Thymus (tissue), 11 donors: ENCODE measurements at regions not wholly inside any gene's neighbourhood (a gene's known extent, or its start where the extent isn't known, plus 50 kb on each side); places are given as distances from the start of the nearest gene placed in this dataset.

Source experiments
- DNase-seq, 9 donors: peaks; one replicate each; pipeline ENCODE4 v3.0.0-alpha.2; 2013; ENCODE audit warnings: low spot score in 9 of 9, low read depth in 6 of 9, missing footprints in 1 of 9
- H3K27ac ChIP-seq, 2 donors: one replicate each; pipeline ENCODE4 v1.5.1; 2013; ENCODE audit warnings: control low read depth in 1 of 2, low read depth in 1 of 2, low read length in 1 of 2, mild to moderate bottlenecking in 1 of 2, moderate library complexity in 1 of 2
- H3K27me3 ChIP-seq, 2 donors: one replicate each; pipeline ENCODE4 v1.5.1; 2013; ENCODE audit warnings: low read length in 1 of 2; ENCODE audit not compliant: control insufficient read depth in 2 of 2, insufficient read depth in 1 of 2
- H3K36me3 ChIP-seq, 2 donors: one replicate each; pipeline ENCODE4 v1.5.1; 2013; ENCODE audit warnings: low read length in 1 of 2, mild to moderate bottlenecking in 1 of 2, moderate library complexity in 1 of 2; ENCODE audit not compliant: control insufficient read depth in 2 of 2, insufficient read depth in 2 of 2
- H3K4me1 ChIP-seq, 2 donors: one replicate each; pipeline ENCODE4 v1.5.1; 2013; ENCODE audit warnings: low read length in 2 of 2; ENCODE audit not compliant: control insufficient read depth in 2 of 2, insufficient read depth in 2 of 2
- H3K4me3 ChIP-seq, 2 donors: one replicate each; pipeline ENCODE4 v1.5.1; 2013; ENCODE audit warnings: low read length in 2 of 2, control low read depth in 1 of 2, mild to moderate bottlenecking in 1 of 2
- H3K9me3 ChIP-seq, 2 donors: one replicate each; pipeline ENCODE4 v1.5.1; 2013; ENCODE audit warnings: low read length in 1 of 2, mild to moderate bottlenecking in 1 of 2; ENCODE audit not compliant: control insufficient read depth in 2 of 2, insufficient read depth in 1 of 2
- WGBS: extraction: QIAGEN DNeasy Blood & Tissue Kit; methylation state at CpG from one replicate; pipeline ENCODE4 v1.1.7; 2013; 5-methylcytosine and 5-hydroxymethylcytosine counted together
- donor health status: healthy.

DNA sequence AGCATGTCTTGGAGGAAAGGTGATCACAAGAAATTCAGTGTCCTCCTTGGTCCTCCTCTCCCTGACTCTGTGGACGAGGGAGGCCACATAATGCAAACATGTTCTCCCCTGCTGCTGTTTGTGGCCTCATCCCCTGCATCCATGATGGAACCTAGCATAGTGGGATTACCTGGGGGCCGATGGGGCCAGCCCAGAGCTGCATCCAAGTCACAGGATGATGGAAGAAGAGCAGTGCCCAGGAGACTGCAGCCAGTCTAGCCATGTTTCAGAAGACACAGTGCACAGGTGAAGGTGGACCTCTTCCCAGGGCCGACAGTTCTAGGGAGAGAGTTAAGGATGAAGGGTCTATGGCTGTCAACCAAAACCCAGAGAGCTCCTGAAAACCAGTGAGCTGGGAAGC, 213.6 kb upstream of the B3GAT1 start:
- H3K9me3 ChIP-seq: no peaks in the 10 kb centered on the region
- H3K4me3 ChIP-seq: no peak overlapping the region
- no peaks in the 10 kb centered on the region for H3K4me1 ChIP-seq
- DNase-seq: no peak
- no peaks in the 10 kb centered on the region for H3K27me3 ChIP-seq
- no peaks in the 10 kb centered on the region for H3K36me3 ChIP-seq
- WGBS: 87% methylated on average over 3 of the region's 3 CpGs
- H3K27ac ChIP-seq: no peak overlapping the region

- 91% methylated on average over 3 of the region's 3 CpGs for WGBS
These were observed 213.1 kb upstream of the B3GAT1 start for GRCh38 chr11:134625151-134625550.

DNA sequence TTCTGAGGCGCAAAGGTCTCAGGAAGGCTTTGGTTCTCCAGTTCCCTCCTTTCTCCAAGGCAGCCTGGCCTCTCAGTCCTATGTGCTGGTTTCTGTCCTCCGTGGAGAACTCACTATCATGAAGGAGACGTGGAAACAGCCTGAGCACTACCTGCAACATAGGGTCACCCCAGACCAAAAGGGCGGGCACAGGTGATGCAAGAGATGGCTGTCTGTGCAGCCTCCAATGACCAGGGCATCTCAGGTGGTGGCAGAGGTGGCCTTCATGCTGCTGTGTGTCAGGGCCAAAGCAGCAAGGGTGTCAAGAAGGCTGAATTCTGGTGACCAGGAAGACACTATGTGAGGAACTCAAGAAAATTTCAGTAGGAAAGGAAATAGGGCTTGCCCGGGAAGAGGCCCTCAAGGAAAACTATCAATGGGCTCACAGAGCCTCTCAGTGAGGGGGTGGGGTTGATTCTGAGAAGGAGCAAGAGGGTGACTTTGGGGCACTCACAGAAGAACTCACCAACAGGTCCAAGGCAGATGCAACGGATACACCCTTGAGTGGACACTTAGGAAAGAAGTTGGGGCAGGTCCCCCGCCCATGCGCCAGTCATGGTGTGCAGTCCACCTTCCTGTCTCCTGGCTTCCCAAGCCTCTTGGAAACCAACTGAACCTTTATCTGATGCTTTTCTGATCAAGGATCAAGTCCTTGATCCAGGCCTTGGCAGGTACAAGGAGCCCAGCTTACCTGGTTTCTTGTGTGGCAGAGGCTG, 212.3 kb upstream of the B3GAT1 start:
- WGBS: 90% methylated on average over 8 of the region's 8 CpGs
- H3K4me3 ChIP-seq: no peak overlapping the region
- H3K9me3 ChIP-seq: no peaks in the 10 kb centered on the region
- H3K27ac ChIP-seq: no peak overlapping the region
- no peaks in the 10 kb centered on the region for H3K4me1 ChIP-seq
- H3K27me3 ChIP-seq: no peaks in the 10 kb centered on the region
- DNase-seq: no peak
- H3K36me3 ChIP-seq: no peaks in the 10 kb centered on the region

More at GRCh38 chr11:134625151-134625550, 213.1 kb upstream of the B3GAT1 start:
- Histone ChIP-seq H3K9me3 (no peaks in the 10 kb centered on the region), H3K27me3 (no peaks in the 10 kb centered on the region), H3K36me3 (no peaks in the 10 kb centered on the region), H3K4me1 (no peaks in the 10 kb centered on the region), H3K4me3 (no peak overlapping the region), H3K27ac (no peak overlapping the region)
- no peak for DNase-seq

GRCh38 chr11:134623711-134624110, 211.7 kb upstream of the B3GAT1 start:
- no peak for DNase-seq
- Histone ChIP-seq H3K9me3 (no peaks in the 10 kb centered on the region), H3K4me3 (no peak overlapping the region), H3K4me1 (no peaks in the 10 kb centered on the region), H3K27ac (no peak overlapping the region), H3K27me3 (no peaks in the 10 kb centered on the region), H3K36me3 (no peaks in the 10 kb centered on the region)
- 91% methylated on average over 5 of the region's 5 CpGs for WGBS

- 94% methylated on average over 6 of the region's 6 CpGs for WGBS
- Histone ChIP-seq H3K4me1 (no peaks in the 10 kb centered on the region), H3K27me3 (no peaks in the 10 kb centered on the region), H3K36me3 (no peaks in the 10 kb centered on the region), H3K9me3 (no peaks in the 10 kb centered on the region), H3K27ac (no peak overlapping the region), H3K4me3 (no peak overlapping the region)
- DNase-seq: no peak
These were observed 210.4 kb upstream of the B3GAT1 start for GRCh38 chr11:134622458-134622857.

DNA sequence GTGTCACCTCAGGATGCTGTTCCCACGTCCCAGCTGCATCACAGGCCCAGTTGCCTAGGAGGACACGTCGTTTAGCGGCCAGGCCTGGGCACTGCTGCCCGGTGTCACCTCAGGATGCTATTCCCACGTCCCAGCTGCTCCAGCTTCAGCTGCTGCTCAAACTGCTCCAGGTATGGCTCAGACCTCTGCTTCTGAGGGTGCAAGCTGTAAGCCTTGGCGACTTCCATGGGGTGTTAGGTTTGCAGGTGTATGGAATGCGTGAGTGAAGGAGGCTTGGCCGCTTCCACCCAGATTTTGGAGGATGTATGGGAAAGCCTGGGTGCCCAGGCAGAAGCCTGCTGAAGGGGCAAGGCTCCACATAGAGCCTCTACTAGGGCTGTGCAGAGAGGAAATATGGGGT, 205.3 kb upstream of the B3GAT1 start:
- no peaks in the 10 kb centered on the region for H3K4me1 ChIP-seq
- no peak overlapping the region for H3K27ac ChIP-seq
- no peak for DNase-seq
- WGBS: 95% methylated on average over 9 of the region's 9 CpGs
- H3K9me3 ChIP-seq: no peaks in the 10 kb centered on the region
- H3K27me3 ChIP-seq: no peaks in the 10 kb centered on the region
- no peak overlapping the region for H3K4me3 ChIP-seq
- no peaks in the 10 kb centered on the region for H3K36me3 ChIP-seq

- Histone ChIP-seq H3K4me1 (no peaks in the 10 kb centered on the region), H3K9me3 (no peaks in the 10 kb centered on the region), H3K27ac (no peak overlapping the region), H3K4me3 (no peak overlapping the region), H3K27me3 (no peaks in the 10 kb centered on the region), H3K36me3 (no peaks in the 10 kb centered on the region)
- no peak for DNase-seq
- 90% methylated on average over 8 of the region's 8 CpGs for WGBS
These were observed 204.0 kb upstream of the B3GAT1 start for GRCh38 chr11:134616038-134616437.

DNA sequence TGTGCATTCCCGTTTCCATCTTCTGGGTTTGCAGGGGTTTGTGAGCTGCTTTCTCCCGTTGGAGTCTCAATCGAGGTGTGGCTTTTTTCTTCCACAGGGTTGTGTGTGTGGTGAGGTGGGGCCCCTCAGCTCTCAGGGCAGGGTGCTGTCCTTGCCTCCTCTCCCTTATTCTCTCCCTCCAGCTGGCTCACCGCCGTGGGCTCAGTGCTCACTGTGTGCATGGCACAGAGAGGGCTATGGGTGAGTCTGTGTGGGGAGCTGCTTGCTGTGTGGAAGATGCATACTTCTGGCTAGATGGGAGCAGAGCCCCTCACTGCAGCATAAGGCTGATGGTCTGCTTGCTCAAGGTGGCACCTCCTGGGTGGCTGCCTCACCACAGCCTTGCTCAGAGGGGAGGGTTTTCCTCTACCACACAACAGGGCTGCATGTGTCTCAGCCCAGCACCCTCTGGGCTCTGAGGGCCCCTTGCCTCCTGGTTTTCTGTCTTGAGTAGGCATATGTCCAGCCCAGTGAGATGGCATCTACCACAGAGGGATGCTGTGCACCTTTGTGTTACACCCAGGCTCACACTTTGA, 203.1 kb upstream of the B3GAT1 start:
- H3K9me3 ChIP-seq: no peaks in the 10 kb centered on the region
- H3K4me1 ChIP-seq: no peaks in the 10 kb centered on the region
- H3K4me3 ChIP-seq: no peak overlapping the region
- H3K27me3 ChIP-seq: no peaks in the 10 kb centered on the region
- DNase-seq: no peak
- WGBS: 76% methylated on average over 5 of the region's 5 CpGs
- no peak overlapping the region for H3K27ac ChIP-seq
- H3K36me3 ChIP-seq: no peaks in the 10 kb centered on the region

DNA sequence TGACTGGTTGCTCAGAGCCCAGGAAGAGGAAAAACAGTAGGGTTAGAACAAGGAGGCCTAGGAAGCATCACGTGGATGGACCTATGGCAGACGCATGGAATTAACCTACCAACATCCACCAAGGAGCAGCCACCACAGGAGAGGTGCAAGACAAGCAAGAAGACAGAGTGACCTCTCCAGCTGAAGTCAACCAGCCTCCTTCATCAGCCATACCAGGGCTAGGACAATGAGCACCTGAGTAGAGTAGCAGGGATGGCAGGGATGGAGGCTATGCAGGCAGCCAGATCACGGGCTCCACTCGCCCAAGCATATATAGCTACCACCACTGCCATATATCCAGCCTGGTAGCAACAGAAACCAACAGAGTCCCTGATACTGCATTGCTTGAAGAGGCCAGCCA, 202.1 kb upstream of the B3GAT1 start:
- Histone ChIP-seq H3K4me3 (no peak overlapping the region), H3K4me1 (no peaks in the 10 kb centered on the region), H3K36me3 (no peaks in the 10 kb centered on the region), H3K27me3 (no peaks in the 10 kb centered on the region), H3K9me3 (no peaks in the 10 kb centered on the region), H3K27ac (no peak overlapping the region)
- 91% methylated on average over 4 of the region's 4 CpGs for WGBS
- no peak for DNase-seq
